Bone marrow (tissue), 2 donors: ENCODE measurements at regions not wholly inside any gene's neighbourhood (a gene's known extent, or its start where the extent isn't known, plus 50 kb on each side); places are given as distances from the start of the nearest gene placed in this dataset.
"Not testable (repeated sequence)": the region's sequence is repeated elsewhere in the genome, so short reads cannot be mapped to it uniquely, and the experiment has no call there.

Experiments
- DNase-seq, 2 donors: peaks; one replicate each; lab custom pipeline; 2025; lab: John Stamatoyannopoulos, UW

DNA sequence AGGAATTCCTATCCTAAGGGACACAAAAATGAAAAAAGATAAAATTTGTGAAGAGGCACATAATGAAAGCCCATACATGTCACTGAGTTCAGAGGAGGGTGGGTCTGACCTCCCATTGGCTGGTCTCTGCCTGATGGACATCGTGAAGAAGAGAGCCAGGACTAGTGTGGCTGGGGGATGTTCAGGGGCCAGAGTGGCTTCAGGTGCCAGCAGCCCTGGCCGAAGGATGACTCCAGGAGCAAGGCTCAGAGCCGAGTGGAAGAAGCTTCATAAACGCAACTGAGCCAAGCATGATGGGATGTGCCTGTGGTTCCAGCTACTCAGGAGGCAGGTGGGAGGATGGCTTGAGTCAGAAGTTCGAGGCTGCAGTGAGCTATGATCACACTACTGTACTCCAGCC, 56.9 kb upstream of the ATP5PO start:
- no peak for DNase-seq

DNA sequence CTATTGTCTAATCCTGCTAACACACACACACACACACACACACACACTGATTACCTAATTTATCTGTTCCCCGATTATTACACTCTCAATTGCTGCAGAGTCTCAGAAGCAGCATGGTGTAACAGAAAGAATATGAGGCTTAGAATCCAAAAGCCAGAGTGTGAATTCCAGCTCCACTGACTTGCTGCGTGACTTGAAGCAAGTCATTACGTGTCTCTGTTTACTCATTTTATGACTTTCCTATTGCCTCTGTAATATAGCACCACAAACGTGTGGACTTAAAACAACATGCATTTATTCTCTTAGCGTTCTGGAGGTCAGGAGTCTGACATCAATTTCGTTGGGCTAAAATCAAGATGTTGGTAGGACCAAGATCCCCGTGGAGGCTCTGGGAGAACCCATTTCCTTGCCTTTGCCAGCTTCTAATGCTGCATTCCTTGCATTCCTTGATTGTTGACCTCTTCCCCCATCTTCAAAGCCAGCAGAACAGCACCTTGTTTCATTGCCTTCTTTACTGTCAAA, 55.9 kb upstream of the ATP5PO start:
- DNase-seq: no peak

DNA sequence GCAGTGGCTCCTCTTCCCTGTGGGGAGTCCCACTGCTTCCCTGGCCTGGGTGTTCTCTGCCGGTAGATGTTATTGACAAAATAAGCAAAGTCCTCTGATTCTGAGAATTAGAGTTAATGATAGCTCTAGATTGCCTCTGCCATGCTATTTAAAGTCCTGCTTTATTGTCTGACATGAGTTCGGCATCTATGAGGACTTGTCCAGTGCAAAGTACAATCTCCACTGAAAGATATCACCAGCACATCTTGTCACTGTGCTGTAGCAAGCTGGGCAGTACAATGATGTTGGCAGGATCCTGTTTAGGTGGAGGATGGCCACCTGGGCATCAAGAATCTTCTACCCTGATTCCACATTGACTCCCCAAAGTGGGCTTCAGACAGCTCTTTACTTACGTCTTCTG, 54.0 kb upstream of the ATP5PO start:
- no peak for DNase-seq

DNA sequence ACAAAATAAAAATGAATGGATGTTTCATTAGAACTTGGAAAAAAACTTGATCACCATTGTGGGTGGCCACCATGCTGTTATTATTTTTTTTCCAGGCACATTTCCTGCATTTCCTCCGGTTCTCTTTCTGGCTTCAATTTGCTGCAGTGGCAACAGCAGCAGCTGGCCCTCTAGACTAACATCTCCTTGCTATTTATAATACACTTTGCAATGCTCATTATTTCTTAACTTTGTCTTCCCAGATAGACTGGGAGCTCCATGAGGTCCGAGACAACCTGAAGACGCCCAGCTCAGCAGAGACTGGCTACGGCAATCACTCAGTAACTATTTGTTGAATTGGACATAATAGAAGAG, 53.4 kb upstream of the ATP5PO start:
- DNase-seq: no peak

DNA sequence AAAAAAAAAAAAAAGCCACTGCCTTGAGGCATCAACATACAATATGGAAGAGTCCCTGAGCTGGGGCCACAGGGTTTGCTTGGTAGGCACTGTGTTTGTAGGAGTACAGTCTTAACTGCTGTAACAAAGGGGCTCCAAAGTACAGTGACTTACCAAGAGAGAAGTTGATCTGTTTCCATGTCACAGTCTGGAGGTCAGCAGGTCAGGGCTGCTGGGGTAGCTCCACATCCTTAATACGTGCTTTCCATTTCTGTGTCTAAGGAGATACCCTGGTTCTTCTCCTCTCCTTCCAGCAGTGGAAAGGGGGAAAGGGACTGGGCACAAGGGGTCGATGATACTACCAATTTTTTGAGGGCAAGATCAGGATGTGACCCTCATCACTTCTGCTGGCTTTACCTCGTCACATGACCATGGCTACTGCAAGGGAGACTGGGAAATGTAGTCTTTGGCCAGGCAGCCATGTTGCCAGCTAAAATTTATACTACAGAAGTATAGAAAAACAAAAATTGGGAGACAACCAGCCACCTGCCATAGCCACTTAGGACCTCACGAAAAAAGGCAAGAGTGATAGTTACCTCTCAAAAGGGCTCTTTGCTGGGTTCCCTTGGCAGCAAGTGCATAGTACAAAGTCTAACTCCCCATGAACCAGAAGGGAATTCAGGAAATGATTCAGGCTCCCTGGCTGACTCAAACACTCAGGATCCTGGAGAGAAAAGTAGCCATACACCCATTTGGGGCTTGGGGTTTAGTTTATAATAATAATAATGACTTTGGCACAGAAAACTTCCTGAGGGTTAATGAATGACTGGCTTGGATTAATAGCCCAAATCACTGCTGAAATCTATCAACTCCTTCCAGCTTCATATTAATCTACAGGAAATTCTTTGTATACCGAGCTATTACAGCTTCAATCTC, 52.7 kb upstream of the ATP5PO start:
- DNase-seq: no peak

DNA sequence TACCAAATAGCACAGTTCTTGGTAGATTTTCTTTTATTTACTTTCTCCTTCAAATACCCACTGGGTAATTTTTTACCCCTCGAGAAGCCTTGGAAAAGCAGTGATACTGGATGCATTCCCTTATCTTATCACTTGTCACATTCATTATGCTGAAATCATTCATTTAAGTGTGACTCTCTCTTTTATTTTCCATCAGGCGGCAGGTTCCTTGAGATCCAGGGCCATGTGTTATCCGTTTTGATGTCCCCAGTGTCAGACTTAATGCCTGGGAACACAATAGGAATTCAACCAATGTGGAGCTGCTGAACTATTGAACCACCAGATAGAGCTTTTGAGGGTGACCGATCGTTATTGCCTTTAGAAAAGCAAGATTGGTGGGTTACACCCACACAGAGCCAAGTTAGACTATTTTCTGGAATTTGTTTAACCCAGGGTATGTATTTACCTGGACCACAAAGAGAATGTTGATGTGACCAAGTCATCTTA, 51.5 kb upstream of the ATP5PO start:
- DNase-seq: no peak

DNA sequence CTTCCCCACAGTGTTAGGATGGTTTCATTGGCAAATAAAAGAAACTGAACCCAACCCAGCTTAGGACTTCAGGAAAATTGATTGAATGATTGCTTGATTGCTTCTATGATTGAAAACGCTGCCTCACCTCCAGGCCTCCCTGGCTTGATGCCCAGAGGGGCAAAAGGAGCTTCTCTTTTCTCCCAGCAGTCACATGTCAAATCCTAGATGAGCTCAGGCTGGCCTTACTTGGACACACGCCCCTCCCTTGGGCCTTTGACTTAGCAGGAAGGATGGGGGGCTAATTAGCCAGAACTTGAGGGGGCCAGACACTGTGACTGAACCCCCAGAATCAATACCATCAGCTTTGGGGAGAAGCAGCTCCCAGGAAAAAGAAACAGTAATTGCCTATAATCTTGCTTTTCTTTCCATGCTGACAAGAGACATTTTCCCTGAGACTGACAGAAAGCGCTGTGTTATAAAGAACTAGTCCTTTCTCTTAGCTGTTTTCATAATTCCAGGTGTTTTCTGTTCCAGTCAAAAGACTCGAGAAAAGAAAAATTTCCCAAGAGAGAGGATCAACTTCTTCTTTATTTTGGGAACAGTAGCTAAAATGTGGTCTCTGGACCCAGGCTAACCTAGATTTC, 50.8 kb upstream of the ATP5PO start:
- no peak for DNase-seq

DNA sequence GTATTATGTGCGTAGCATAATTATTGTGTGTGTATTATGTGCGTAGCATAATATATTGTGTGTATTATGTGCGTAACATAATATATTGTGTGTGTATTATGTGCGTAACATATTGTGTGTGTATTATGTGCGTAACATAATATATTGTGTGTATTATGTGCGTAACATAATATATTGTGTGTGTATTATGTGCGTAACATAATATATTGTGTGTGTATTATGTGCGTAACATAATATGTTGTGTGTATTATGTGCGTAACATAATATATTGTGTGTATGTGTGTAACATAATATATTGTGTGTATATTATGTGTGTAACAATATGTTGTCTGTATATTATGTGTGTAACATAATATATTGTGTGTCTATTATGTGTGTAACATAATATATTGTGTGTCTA, 50.1 kb upstream of the ATP5PO start:
- DNase-seq: not testable (repeated sequence)
